Adrenal gland (tissue), 9 donors: ENCODE measurements at regions not wholly inside any gene's neighbourhood (a gene's known extent, or its start where the extent isn't known, plus 50 kb on each side); places are given as distances from the start of the nearest gene placed in this dataset.

Source experiments
- DNase-seq, 7 donors: peaks; one replicate each; pipeline ENCODE4 v3.0.0-alpha.2; 2019 to 2020
- H3K27ac ChIP-seq, 5 donors: fragments of 200-600 bp; sonication (generic) in 4 of 5; 1 replicate in 3 of 5; 2 replicates in 2 of 5; pipeline versions ENCODE4 v1.5.1 to v1.8.0; 2016 to 2020; ENCODE audit warnings: mild to moderate bottlenecking in 1 of 5
- H3K27me3 ChIP-seq: fragments of 200-600 bp; 2 replicates; pipeline ENCODE4 v1.8.0; 2021
- H3K36me3 ChIP-seq, 2 donors: fragments of 200-600 bp; replicated peaks in 1 of 2; 1 replicate in 1 of 2; 2 replicates in 1 of 2; pipeline versions ENCODE4 v1.5.1 to v1.8.0; 2018 to 2022
- H3K4me1 ChIP-seq, 2 donors: fragments of 200-600 bp; replicated peaks in 1 of 2; 1 replicate in 1 of 2; 2 replicates in 1 of 2; pipeline versions ENCODE4 v1.5.1 to v1.8.0; 2018 to 2021
- H3K4me3 ChIP-seq, 4 donors: fragments of 200-600 bp; sonication (generic) in 3 of 4; one replicate each; pipeline ENCODE4 v1.5.1; 2016 to 2018
- H3K9me3 ChIP-seq, 3 donors: fragments of 200-600 bp; sonication (generic) in 1 of 3; replicated peaks in 1 of 3; 1 replicate in 2 of 3; 2 replicates in 1 of 3; pipeline versions ENCODE4 v1.5.1 to v1.8.0; 2016 to 2021
- POLR2A ChIP-seq, 2 donors: fragments of 450-650 bp; IDR thresholded peaks; one replicate each; pipeline ENCODE4 v1.6.1; 2017; ENCODE audit warnings: antibody characterized with exemption in 2 of 2, mild to moderate bottlenecking in 2 of 2, moderate library complexity in 1 of 2
- WGBS, 4 donors: extraction: QIAGEN DNeasy Blood & Tissue Kit in 2 of 4; methylation state at CpG; one replicate each; pipeline versions ENCODE4 v1.1.5 to v1.1.7; 2013 to 2017; 5-methylcytosine and 5-hydroxymethylcytosine counted together
- intact Hi-C, 2 donors: fragments of 100-400 bp; cut with DNase I; formaldehyde crosslinking; loops; one replicate each; pipeline versions ENCODE4 v1.14.1 to v1.15.0; 2022 to 2023
- TF ChIP-seq, protein P1 (sequence below), 6 experiments: fragments of 450-650 bp in 4 of 6; fragments of 200-600 bp in 2 of 6; sonication (generic) in 1 of 6; IDR thresholded peaks; 1 replicate in 5 of 6; 2 replicates in 1 of 6; pipeline versions ENCODE4 v1.5.1 to v1.8.0; 2016 to 2021; ENCODE audit warnings: antibody characterized with exemption in 6 of 6, mild to moderate bottlenecking in 2 of 6, moderate library complexity in 1 of 6
- donor health status: healthy with polysubstance abuse.
- donor health status: Bipolar disorder and iron deficiency.
- donor health status: DM: yes; HTN: yes; CAD: no.
- donor health status: DM: no; HTN: no; CAD: no.
- donor health status: DM: no; HTN: no; CAD: no.

DNA sequence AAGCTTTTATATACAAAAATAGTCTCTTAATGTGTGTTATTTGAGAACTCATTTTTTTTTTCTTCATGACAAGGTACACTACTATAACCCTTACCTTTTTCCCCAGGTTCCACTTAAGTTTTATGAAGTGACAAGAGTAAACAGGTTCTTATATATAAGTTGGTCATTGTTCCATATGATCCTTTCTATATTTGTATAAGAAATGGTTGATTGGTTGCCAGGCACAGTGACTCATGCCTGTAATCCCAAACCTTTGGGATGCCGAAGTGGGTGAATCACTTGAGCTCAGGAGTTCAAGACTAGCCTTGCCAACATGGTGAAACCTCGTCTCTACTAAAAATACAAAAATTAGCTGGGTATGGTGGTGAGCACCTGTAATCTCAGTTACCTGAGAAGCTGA, 108.3 kb downstream of the PCSK1 start:
- intact Hi-C loops, result no loop called here
- TF ChIP-seq POLR2A (IDR thresholded peaks at IDR 0.05), result no peak
- TF ChIP-seq, protein P1, sequence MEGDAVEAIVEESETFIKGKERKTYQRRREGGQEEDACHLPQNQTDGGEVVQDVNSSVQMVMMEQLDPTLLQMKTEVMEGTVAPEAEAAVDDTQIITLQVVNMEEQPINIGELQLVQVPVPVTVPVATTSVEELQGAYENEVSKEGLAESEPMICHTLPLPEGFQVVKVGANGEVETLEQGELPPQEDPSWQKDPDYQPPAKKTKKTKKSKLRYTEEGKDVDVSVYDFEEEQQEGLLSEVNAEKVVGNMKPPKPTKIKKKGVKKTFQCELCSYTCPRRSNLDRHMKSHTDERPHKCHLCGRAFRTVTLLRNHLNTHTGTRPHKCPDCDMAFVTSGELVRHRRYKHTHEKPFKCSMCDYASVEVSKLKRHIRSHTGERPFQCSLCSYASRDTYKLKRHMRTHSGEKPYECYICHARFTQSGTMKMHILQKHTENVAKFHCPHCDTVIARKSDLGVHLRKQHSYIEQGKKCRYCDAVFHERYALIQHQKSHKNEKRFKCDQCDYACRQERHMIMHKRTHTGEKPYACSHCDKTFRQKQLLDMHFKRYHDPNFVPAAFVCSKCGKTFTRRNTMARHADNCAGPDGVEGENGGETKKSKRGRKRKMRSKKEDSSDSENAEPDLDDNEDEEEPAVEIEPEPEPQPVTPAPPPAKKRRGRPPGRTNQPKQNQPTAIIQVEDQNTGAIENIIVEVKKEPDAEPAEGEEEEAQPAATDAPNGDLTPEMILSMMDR (IDR thresholded peaks at IDR 0.05), result no peak
- no peaks in the 10 kb centered on the region for H3K4me1 ChIP-seq

DNA sequence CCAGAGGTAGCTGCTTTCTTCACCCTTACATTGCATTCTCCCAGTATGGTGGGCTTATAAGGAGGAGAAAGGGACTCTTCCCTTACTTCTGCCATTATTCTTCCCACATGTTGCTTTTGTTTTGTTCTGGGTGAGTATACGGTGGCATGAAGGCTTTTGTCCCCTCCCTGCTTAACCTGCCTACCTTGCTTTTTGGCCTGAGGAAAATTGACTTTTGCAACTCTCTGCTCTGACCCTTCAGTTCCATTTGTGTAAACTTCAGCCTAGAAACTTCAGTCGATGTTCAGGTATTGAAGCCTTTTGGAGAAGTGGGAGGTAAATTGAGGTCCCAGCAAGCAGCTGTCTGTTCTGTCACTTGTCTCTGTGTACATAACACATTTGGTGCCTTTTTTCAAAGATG, 110.2 kb downstream of the PCSK1 start:
- TF ChIP-seq POLR2A (IDR thresholded peaks at IDR 0.05), result no peak
- TF ChIP-seq, protein P1 (IDR thresholded peaks at IDR 0.05), result no peak
- 64 to 82% (median 73%) methylated on average over 2 of the region's 2 CpGs for WGBS, 4 donors
- Histone ChIP-seq H3K4me1 (no peaks in the 10 kb centered on the region), H3K27me3 (no peaks in the 10 kb centered on the region), H3K36me3 (no peaks in the 10 kb centered on the region), H3K27ac (no peak overlapping the region), H3K9me3 (no peaks in the 10 kb centered on the region), H3K4me3 (no peak overlapping the region)
- intact Hi-C loops, result no loop called here
- DNase-seq, result no peak

More for the DNA sequence above, 108.3 kb downstream of the PCSK1 start:
- 74 to 91% (median 85%) methylated on average over 2 of the region's 2 CpGs for WGBS, 4 donors
- Histone ChIP-seq H3K9me3 (no peaks in the 10 kb centered on the region), H3K4me3 (no peak overlapping the region), H3K27me3 (no peaks in the 10 kb centered on the region), H3K36me3 (no peaks in the 10 kb centered on the region), H3K27ac (no peak overlapping the region)
- DNase-seq, result no peak

DNA sequence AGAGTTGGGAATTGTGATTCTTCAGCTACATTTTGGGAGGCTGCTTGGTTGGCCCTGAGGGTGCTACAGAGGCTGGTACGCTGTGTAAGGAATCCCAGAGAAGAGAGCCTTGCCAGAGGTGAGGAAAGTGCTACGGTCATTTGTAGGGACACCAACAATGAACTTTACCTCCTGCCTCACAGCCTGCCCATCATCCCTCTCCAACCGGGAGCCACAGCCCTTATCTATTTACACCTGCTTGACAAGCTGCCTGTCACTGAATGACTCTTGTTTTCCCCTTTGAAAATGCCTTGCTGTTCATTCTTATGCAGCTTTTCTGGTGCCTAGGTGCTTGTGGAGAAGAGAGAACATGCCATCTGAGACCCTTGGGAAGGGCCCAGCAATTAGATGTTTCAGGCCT, 110.8 kb downstream of the PCSK1 start:
- no peak for TF ChIP-seq POLR2A (IDR thresholded peaks at IDR 0.05)
- TF ChIP-seq, protein P1 (IDR thresholded peaks at IDR 0.05), result no peak

DNA sequence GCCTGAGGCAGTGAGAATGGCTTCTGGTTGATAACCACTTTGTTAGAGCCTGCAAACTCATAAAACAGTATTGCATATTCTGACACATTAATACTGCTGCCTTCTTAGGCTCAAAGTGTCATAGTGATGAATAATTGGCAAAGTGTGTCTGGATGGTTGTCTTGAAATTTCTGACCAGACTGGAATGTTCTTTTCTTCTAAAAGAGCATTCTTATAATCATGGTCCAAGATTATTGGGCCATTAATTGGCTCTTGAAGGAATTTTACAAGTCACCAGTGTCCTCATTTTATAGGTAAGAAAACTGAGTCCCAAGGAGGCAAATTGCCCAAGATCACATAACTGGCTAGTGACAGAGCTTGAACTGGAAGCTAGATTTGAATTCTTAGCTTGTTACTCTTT, 111.7 kb downstream of the PCSK1 start:
- H3K4me3 ChIP-seq, result no peak overlapping the region
- DNase-seq, result no peak

More for the DNA sequence above, 110.8 kb downstream of the PCSK1 start:
- no peaks in the 10 kb centered on the region for H3K4me1 ChIP-seq
- intact Hi-C loops, result no loop called here
- H3K36me3 ChIP-seq, result no peaks in the 10 kb centered on the region
- no peaks in the 10 kb centered on the region for H3K27me3 ChIP-seq
- no peak overlapping the region for H3K27ac ChIP-seq
- WGBS, 4 donors, result 54 to 79% (median 69%) methylated on average over 3 of the region's 3 CpGs
- no peak for DNase-seq
- no peaks in the 10 kb centered on the region for H3K9me3 ChIP-seq
- no peak overlapping the region for H3K4me3 ChIP-seq

More for the DNA sequence above, 111.7 kb downstream of the PCSK1 start:
- intact Hi-C loops, result no loop called here
- Histone ChIP-seq H3K27ac (no peak overlapping the region), H3K36me3 (no peaks in the 10 kb centered on the region), H3K27me3 (no peaks in the 10 kb centered on the region), H3K4me1 (no peaks in the 10 kb centered on the region), H3K9me3 (no peaks in the 10 kb centered on the region)
- no peak for TF ChIP-seq POLR2A (IDR thresholded peaks at IDR 0.05)
- TF ChIP-seq, protein P1 (IDR thresholded peaks at IDR 0.05), result no peak
